ENCODE measurements at regions not wholly inside any gene's neighbourhood (a gene's known extent, or its start where the extent isn't known, plus 50 kb on each side); places are given as distances from the start of the nearest gene placed in this dataset.
A peak's percentile ranks its signal among the peaks of the same experiment; 100 is the strongest.

DNA sequence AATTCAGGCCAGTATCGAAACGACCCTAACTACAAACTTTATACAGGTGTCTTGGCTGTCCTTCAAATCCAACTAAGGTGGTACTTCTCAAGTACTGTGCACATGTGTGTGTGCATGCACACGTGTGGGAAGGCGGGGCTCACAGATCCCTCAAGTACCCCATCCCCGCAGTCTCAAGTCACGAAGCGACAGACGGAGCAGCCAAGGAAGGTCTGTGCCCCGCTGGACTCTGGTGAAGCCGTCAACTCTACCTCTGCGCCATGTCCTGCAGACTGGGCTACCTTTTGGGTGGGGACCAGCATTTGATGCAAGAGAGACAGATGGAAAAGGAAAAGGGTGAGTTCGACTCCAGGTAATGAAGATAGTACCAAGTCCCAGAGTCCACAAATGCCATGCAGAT, 169.0 kb downstream of the CRYBB2 start:
- no peak for FAIRE-seq
- Histone ChIP-seq H2AFZ (ENCODE audit: low read depth, low read length) (no peak overlapping the region), H3K79me2 (ENCODE audit: control insufficient read depth, insufficient read depth, low read length) (peaks cover 2% of the 10 kb centered on the region)

DNA sequence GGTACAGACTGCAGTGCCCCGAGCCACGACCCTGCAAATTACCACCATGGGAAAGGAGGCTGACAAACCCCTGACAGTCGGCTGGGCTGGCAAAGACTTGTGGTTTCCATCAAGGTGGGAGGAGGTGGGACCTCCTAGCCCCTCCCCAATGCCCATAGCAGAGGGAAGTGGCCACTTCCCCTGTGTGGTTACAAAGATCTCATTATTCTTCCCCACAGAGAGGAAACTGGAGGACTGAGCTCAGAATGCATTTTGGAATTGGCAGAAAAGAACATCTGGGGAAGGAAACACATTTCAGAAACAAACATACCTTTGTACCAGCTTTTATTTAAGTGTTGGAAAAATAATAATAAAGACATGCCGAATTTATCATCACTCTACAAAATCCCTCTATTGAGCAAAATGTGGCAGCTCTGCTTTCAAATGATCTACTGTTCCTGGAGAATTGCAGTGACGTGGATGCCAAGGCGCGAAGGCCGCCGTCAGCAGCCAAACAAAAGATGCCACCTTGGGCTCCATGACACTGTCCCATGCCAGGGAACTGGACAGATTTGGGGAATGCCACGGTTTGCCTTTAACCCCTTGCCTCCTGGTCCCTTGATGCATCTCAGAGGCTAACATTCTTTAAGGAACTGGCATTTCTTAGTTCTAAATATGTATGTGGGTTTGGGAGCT, 169.6 kb downstream of the CRYBB2 start:
- CTCF ChIA-PET, result interaction anchor here (1.0 to 1.5 kb wide), 3 partner anchors 12 to 18 kb away, joined by 3 to 4 read pairs (median 4); no protein-coding TSS in a partner anchor
- no peak for DNase-seq (ENCODE audit: low read depth, low spot score)
- BruUV-seq (replicated peaks), result no TSS peak

More for the DNA sequence above, 169.0 kb downstream of the CRYBB2 start:
- intact Hi-C loops (cut with micrococcal nuclease), result no loop called here
- H3K27me3 ChIP-seq (ENCODE audit: control insufficient read depth in 2 of 2, insufficient read depth in 2 of 2, low read length in 2 of 2), result no peaks in the 10 kb centered on the region
- ChIA-PET CTCF (interaction anchor here (1.0 to 1.5 kb wide), 3 partner anchors 12 to 17 kb away, joined by 3 to 4 read pairs (median 4); no protein-coding TSS in a partner anchor), POLR2A (no interaction called here)
- TF ChIP-seq EZH2 (IDR thresholded peaks at IDR 0.05; ENCODE audit: borderline replicate concordance, low read depth, low read length, severe bottlenecking), result no peak
- no peak for TF ChIP-seq POLR2A (IDR thresholded peaks at IDR 0.05; ENCODE audit: low read depth, low read length)
- no peak for TF ChIP-seq MYC (IDR thresholded peaks at IDR 0.05; ENCODE audit: low read depth, low read length)
- H3K9me3 ChIP-seq (replicated peaks; ENCODE audit: control insufficient read depth, insufficient read depth, low read length), result no peaks in the 10 kb centered on the region
- no peak for DNase-seq (ENCODE audit: low read depth, low spot score)
- H4K20me1 ChIP-seq (replicated peaks; ENCODE audit: control insufficient read depth, extremely low read depth, insufficient read depth, low read length), result no peaks in the 10 kb centered on the region
- H3K27ac ChIP-seq (ENCODE audit: insufficient read depth, low read depth, low read length), result no peak overlapping the region
- H3K4me2 ChIP-seq (ENCODE audit: insufficient read depth, low read length), result no peak overlapping the region
- dilution Hi-C loops (cut with MboI; ENCODE audit: extremely low pct_ligation_motif_present, low sequenced_read_pairs), result no loop called here
- H3K36me3 ChIP-seq (ENCODE audit: control insufficient read depth in 2 of 2, extremely low read depth in 1 of 2, insufficient read depth in 2 of 2, low read length in 2 of 2), result no peaks in the 10 kb centered on the region
- H3K4me1 ChIP-seq (ENCODE audit: control insufficient read depth, extremely low read depth, insufficient read depth, low read length), result peaks cover 6% of the 10 kb centered on the region
- BruUV-seq (replicated peaks), result no TSS peak
- no peak overlapping the region for H3K4me3 ChIP-seq (replicated peaks in 1 of 3; ENCODE audit: insufficient read depth in 1 of 3, low read depth in 1 of 3, low read length in 3 of 3)
- H3K9me1 ChIP-seq (replicated peaks; ENCODE audit: control insufficient read depth, extremely low read depth, insufficient read depth, low read length), result no peaks in the 10 kb centered on the region
- no peak overlapping the region for H3K9ac ChIP-seq (replicated peaks; ENCODE audit: extremely low read depth, insufficient read depth, low read length)

More for the DNA sequence above, 169.6 kb downstream of the CRYBB2 start:
- POLR2A ChIA-PET, result no interaction called here
- no peaks in the 10 kb centered on the region for H3K27me3 ChIP-seq (ENCODE audit: control insufficient read depth in 2 of 2, insufficient read depth in 2 of 2, low read length in 2 of 2)
- H3K27ac ChIP-seq (ENCODE audit: insufficient read depth, low read depth, low read length), result no peak overlapping the region
- H3K36me3 ChIP-seq (ENCODE audit: control insufficient read depth in 2 of 2, extremely low read depth in 1 of 2, insufficient read depth in 2 of 2, low read length in 2 of 2), result no peaks in the 10 kb centered on the region
- H4K20me1 ChIP-seq (replicated peaks; ENCODE audit: control insufficient read depth, extremely low read depth, insufficient read depth, low read length), result no peaks in the 10 kb centered on the region
- intact Hi-C loops (cut with micrococcal nuclease) (no loop called here), dilution Hi-C loops (cut with MboI; ENCODE audit: extremely low pct_ligation_motif_present, low sequenced_read_pairs) (no loop called here)
- TF ChIP-seq JUN (IDR thresholded peaks at IDR 0.05; ENCODE audit: borderline replicate concordance, insufficient read depth, insufficient read length, low read depth) (no peak), GATA2 (IDR thresholded peaks at IDR 0.05; ENCODE audit: insufficient read depth, insufficient read length, low read depth, low read length) (no peak), POLR2A (IDR thresholded peaks at IDR 0.05; ENCODE audit: low read depth, low read length) (no peak), FOS (IDR thresholded peaks at IDR 0.05; ENCODE audit: borderline replicate concordance, insufficient read depth, low read length) (no peak), POLR2AphosphoS5 (IDR thresholded peaks at IDR 0.05; ENCODE audit: insufficient read depth, low read depth, low read length) (no peak), EZH2 (IDR thresholded peaks at IDR 0.05; ENCODE audit: borderline replicate concordance, low read depth, low read length, severe bottlenecking) (no peak), MYC (IDR thresholded peaks at IDR 0.05; ENCODE audit: low read depth, low read length) (no peak)
- TF ChIP-seq, protein P1, sequence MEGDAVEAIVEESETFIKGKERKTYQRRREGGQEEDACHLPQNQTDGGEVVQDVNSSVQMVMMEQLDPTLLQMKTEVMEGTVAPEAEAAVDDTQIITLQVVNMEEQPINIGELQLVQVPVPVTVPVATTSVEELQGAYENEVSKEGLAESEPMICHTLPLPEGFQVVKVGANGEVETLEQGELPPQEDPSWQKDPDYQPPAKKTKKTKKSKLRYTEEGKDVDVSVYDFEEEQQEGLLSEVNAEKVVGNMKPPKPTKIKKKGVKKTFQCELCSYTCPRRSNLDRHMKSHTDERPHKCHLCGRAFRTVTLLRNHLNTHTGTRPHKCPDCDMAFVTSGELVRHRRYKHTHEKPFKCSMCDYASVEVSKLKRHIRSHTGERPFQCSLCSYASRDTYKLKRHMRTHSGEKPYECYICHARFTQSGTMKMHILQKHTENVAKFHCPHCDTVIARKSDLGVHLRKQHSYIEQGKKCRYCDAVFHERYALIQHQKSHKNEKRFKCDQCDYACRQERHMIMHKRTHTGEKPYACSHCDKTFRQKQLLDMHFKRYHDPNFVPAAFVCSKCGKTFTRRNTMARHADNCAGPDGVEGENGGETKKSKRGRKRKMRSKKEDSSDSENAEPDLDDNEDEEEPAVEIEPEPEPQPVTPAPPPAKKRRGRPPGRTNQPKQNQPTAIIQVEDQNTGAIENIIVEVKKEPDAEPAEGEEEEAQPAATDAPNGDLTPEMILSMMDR (IDR thresholded peaks at IDR 0.05; ENCODE audit: extremely low read depth in 1 of 2, insufficient read depth in 1 of 2, low read depth in 1 of 2, low read length in 2 of 2), result no peak
- TF ChIP-seq, protein P2, sequence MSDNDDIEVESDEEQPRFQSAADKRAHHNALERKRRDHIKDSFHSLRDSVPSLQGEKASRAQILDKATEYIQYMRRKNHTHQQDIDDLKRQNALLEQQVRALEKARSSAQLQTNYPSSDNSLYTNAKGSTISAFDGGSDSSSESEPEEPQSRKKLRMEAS (IDR thresholded peaks at IDR 0.05; ENCODE audit: insufficient read depth, insufficient read length), result no peak
- H3K9ac ChIP-seq (replicated peaks; ENCODE audit: extremely low read depth, insufficient read depth, low read length), result no peak overlapping the region
- H3K4me1 ChIP-seq (ENCODE audit: control insufficient read depth, extremely low read depth, insufficient read depth, low read length), result peaks cover 6% of the 10 kb centered on the region
- no peaks in the 10 kb centered on the region for H3K9me1 ChIP-seq (replicated peaks; ENCODE audit: control insufficient read depth, extremely low read depth, insufficient read depth, low read length)
- no peaks in the 10 kb centered on the region for H3K9me3 ChIP-seq (replicated peaks; ENCODE audit: control insufficient read depth, insufficient read depth, low read length)
- H3K4me2 ChIP-seq (ENCODE audit: insufficient read depth, low read length), result no peak overlapping the region
- FAIRE-seq, result peak; percentile 80
- H3K79me2 ChIP-seq (ENCODE audit: control insufficient read depth, insufficient read depth, low read length), result peaks cover 1% of the 10 kb centered on the region
- no peak overlapping the region for H2AFZ ChIP-seq (ENCODE audit: low read depth, low read length)
- no peak overlapping the region for H3K4me3 ChIP-seq (replicated peaks in 1 of 3; ENCODE audit: insufficient read depth in 1 of 3, low read depth in 1 of 3, low read length in 3 of 3)
